ENCODE measurements at regions not wholly inside any gene's neighbourhood (a gene's known extent, or its start where the extent isn't known, plus 50 kb on each side); places are given as distances from the start of the nearest gene placed in this dataset.

- peaks cover 7% of the 10 kb centered on the region for H3K36me3 ChIP-seq (replicated peaks; ENCODE audit: low read depth, low read length)
- H3K4me1 ChIP-seq (ENCODE audit: low read length): peaks cover 9% of the 10 kb centered on the region; the same call in 1 of the 2 replicates
- H3K9ac ChIP-seq (ENCODE audit: low read length): no peak overlapping the region
- no peak overlapping the region for H3K27ac ChIP-seq (ENCODE audit: low read length)
- no peaks in the 10 kb centered on the region for H3K27me3 ChIP-seq (ENCODE audit: low read depth, low read length)
- H4K20me1 ChIP-seq (ENCODE audit: insufficient read depth, low read length): no peaks in the 10 kb centered on the region
- TF ChIP-seq EZH2phosphoT487 (IDR thresholded peaks at IDR 0.05; ENCODE audit: low read depth) (no peak), CTCF (IDR thresholded peaks at IDR 0.05; ENCODE audit: low read depth, low read length) (no peak)
- H2AFZ ChIP-seq (ENCODE audit: low read depth, low read length): no peak overlapping the region
- H3K4me3 ChIP-seq (ENCODE audit: low read length): no peak overlapping the region
- H3K4me2 ChIP-seq (ENCODE audit: low read length): no peak overlapping the region
- H3K9me3 ChIP-seq (ENCODE audit: insufficient read depth, low read length): no peaks in the 10 kb centered on the region
- H3K79me2 ChIP-seq (ENCODE audit: low read length): no peaks in the 10 kb centered on the region
Measured at GRCh38 chr12:9389796-9390195, 181.6 kb upstream of the PZP start.

- no peaks in the 10 kb centered on the region for H3K79me2 ChIP-seq (ENCODE audit: low read length)
- no peak overlapping the region for H2AFZ ChIP-seq (ENCODE audit: low read depth, low read length)
- H3K4me3 ChIP-seq (ENCODE audit: low read length): no peak overlapping the region
- H3K27ac ChIP-seq (ENCODE audit: low read length): no peak overlapping the region
- peaks cover 9% of the 10 kb centered on the region; the same call in 1 of the 2 replicates for H3K4me1 ChIP-seq (ENCODE audit: low read length)
- H4K20me1 ChIP-seq (ENCODE audit: insufficient read depth, low read length): no peaks in the 10 kb centered on the region
- H3K27me3 ChIP-seq (ENCODE audit: low read depth, low read length): no peaks in the 10 kb centered on the region
- H3K9ac ChIP-seq (ENCODE audit: low read length): no peak overlapping the region
- no peaks in the 10 kb centered on the region for H3K9me3 ChIP-seq (ENCODE audit: insufficient read depth, low read length)
- H3K36me3 ChIP-seq (replicated peaks; ENCODE audit: low read depth, low read length): peaks cover 3% of the 10 kb centered on the region
- H3K4me2 ChIP-seq (ENCODE audit: low read length): no peak overlapping the region
- no peak for TF ChIP-seq EZH2phosphoT487 (IDR thresholded peaks at IDR 0.05; ENCODE audit: low read depth)
- TF ChIP-seq CTCF (IDR thresholded peaks at IDR 0.05; ENCODE audit: low read depth, low read length): no peak
Measured at GRCh38 chr12:9388379-9388778, 180.2 kb upstream of the PZP start.

GRCh38 chr12:9387450-9387849 lies 179.3 kb upstream of the PZP start:
- peaks cover 6% of the 10 kb centered on the region; the same call in 1 of the 2 replicates for H3K4me1 ChIP-seq (ENCODE audit: low read length)
- H3K9ac ChIP-seq (ENCODE audit: low read length): no peak overlapping the region
- no peaks in the 10 kb centered on the region for H3K79me2 ChIP-seq (ENCODE audit: low read length)
- no peaks in the 10 kb centered on the region for H4K20me1 ChIP-seq (ENCODE audit: insufficient read depth, low read length)
- TF ChIP-seq EZH2phosphoT487 (IDR thresholded peaks at IDR 0.05; ENCODE audit: low read depth): no peak
- TF ChIP-seq CTCF (IDR thresholded peaks at IDR 0.05; ENCODE audit: low read depth, low read length): no peak
- H3K4me3 ChIP-seq (ENCODE audit: low read length): no peak overlapping the region
- H3K27ac ChIP-seq (ENCODE audit: low read length): no peak overlapping the region
- no peaks in the 10 kb centered on the region for H3K27me3 ChIP-seq (ENCODE audit: low read depth, low read length)
- H3K36me3 ChIP-seq (replicated peaks; ENCODE audit: low read depth, low read length): no peaks in the 10 kb centered on the region
- no peaks in the 10 kb centered on the region for H3K9me3 ChIP-seq (ENCODE audit: insufficient read depth, low read length)
- no peak overlapping the region for H2AFZ ChIP-seq (ENCODE audit: low read depth, low read length)
- H3K4me2 ChIP-seq (ENCODE audit: low read length): no peak overlapping the region

GRCh38 chr12:9383585-9383984 lies 175.4 kb upstream of the PZP start:
- H3K4me3 ChIP-seq (ENCODE audit: low read length): no peak overlapping the region
- H3K27ac ChIP-seq (ENCODE audit: low read length): no peak overlapping the region
- no peak overlapping the region for H3K9ac ChIP-seq (ENCODE audit: low read length)
- H3K4me2 ChIP-seq (ENCODE audit: low read length): no peak overlapping the region
- TF ChIP-seq EZH2phosphoT487 (IDR thresholded peaks at IDR 0.05; ENCODE audit: low read depth): no peak
- TF ChIP-seq CTCF (IDR thresholded peaks at IDR 0.05; ENCODE audit: low read depth, low read length): no peak
- H4K20me1 ChIP-seq (ENCODE audit: insufficient read depth, low read length): no peaks in the 10 kb centered on the region
- H3K27me3 ChIP-seq (ENCODE audit: low read depth, low read length): no peaks in the 10 kb centered on the region
- no peaks in the 10 kb centered on the region for H3K79me2 ChIP-seq (ENCODE audit: low read length)
- peaks cover 3% of the 10 kb centered on the region; the same call in 1 of the 2 replicates for H3K4me1 ChIP-seq (ENCODE audit: low read length)
- H2AFZ ChIP-seq (ENCODE audit: low read depth, low read length): no peak overlapping the region
- no peaks in the 10 kb centered on the region for H3K9me3 ChIP-seq (ENCODE audit: insufficient read depth, low read length)
- no peaks in the 10 kb centered on the region for H3K36me3 ChIP-seq (replicated peaks; ENCODE audit: low read depth, low read length)
